ENCODE measurements at regions not wholly inside any gene's neighbourhood (a gene's known extent, or its start where the extent isn't known, plus 50 kb on each side); places are given as distances from the start of the nearest gene placed in this dataset.
"Not testable (repeated sequence)": the region's sequence is repeated elsewhere in the genome, so short reads cannot be mapped to it uniquely, and the experiment has no call there.

- TF ChIP-seq RAD21 (IDR thresholded peaks at IDR 0.05); CTCF (IDR thresholded peaks at IDR 0.05; ENCODE audit: low read depth, low read length, missing input control); HNF4A (conservative IDR thresholded peaks at IDR 0.05); REST (IDR thresholded peaks at IDR 0.05); MAX (IDR thresholded peaks at IDR 0.05); SP1 (IDR thresholded peaks at IDR 0.05); YY1 (IDR thresholded peaks at IDR 0.05); ATF3 (IDR thresholded peaks at IDR 0.05); NR2F2 (IDR thresholded peaks at IDR 0.05); HNF4G (IDR thresholded peaks at IDR 0.05); EGR1 (IDR thresholded peaks at IDR 0.05; ENCODE audit: low read depth in 2 of 2): not testable (repeated sequence)
Observed at GRCh38 chr1:161422914-161423313, 55.2 kb upstream of the CFAP126 start.
